Adrenal gland (tissue), 5 donors: ENCODE measurements at regions not wholly inside any gene's neighbourhood (a gene's known extent, or its start where the extent isn't known, plus 50 kb on each side); places are given as distances from the start of the nearest gene placed in this dataset.
"Not testable (repeated sequence)": the region's sequence is repeated elsewhere in the genome, so short reads cannot be mapped to it uniquely, and the experiment has no call there.

Source experiments
- CTCF ChIP-seq, 6 experiments: fragments of 450-650 bp in 4 of 6; fragments of 200-600 bp in 2 of 6; sonication (generic) in 1 of 6; IDR thresholded peaks; 1 replicate in 5 of 6; 2 replicates in 1 of 6; pipeline versions ENCODE4 v1.5.1 to v1.8.0; 2016 to 2021; ENCODE audit warnings: antibody characterized with exemption in 6 of 6, mild to moderate bottlenecking in 2 of 6, moderate library complexity in 1 of 6
- POLR2A ChIP-seq, 2 donors: fragments of 450-650 bp; IDR thresholded peaks; one replicate each; pipeline ENCODE4 v1.6.1; 2017; ENCODE audit warnings: antibody characterized with exemption in 2 of 2, mild to moderate bottlenecking in 2 of 2, moderate library complexity in 1 of 2
- donor health status: DM: no; HTN: no; CAD: no.

- TF ChIP-seq CTCF, POLR2A (IDR thresholded peaks at IDR 0.05): not testable (repeated sequence)
Observed at GRCh38 chr16:29232160-29232705, 174.3 kb downstream of the NPIPB11 start.
